D721Med (cell line): ENCODE measurements at regions not wholly inside any gene's neighbourhood (a gene's known extent, or its start where the extent isn't known, plus 50 kb on each side); places are given as distances from the start of the nearest gene placed in this dataset.

Source experiments
- DNase-seq: peaks from one replicate; pipeline ENCODE4 v3.0.0; 2011; ENCODE audit warnings: low spot score; ENCODE audit not compliant: insufficient read length
- FAIRE-seq: peaks from 2 replicates; lab custom pipeline; 2011; peaks lifted over from hg19 to GRCh38; lab: Jason Lieb, UNC
- TF ChIP-seq, protein P1 (sequence below): IDR thresholded peaks from 2 replicates; pipeline ENCODE4 v1.5.1; 2012; ENCODE audit warnings: mild to moderate bottlenecking, control low read depth; ENCODE audit not compliant: insufficient read depth; ENCODE audit errors: missing control alignments

DNA sequence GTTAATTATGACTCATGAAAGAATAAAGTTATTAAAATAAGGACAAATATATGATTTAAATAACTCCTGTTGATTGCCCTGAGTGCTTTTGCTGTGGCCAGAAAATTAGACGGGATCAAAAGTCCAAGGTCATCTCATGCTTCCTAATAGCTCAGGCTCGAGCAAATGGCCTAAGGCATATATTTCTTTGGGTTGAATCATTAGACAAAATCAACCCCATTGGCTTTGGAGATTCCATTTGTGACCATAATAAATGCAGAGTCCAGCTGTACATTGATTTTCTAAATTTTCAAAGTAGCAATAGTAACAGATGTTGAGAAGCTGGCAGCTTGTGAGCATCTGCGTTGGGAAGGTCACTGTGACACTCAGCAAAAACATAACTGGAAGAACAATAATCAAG lies 464.5 kb upstream of the TGFBR2 start:
- FAIRE-seq (no peak), DNase-seq (no peak)

DNA sequence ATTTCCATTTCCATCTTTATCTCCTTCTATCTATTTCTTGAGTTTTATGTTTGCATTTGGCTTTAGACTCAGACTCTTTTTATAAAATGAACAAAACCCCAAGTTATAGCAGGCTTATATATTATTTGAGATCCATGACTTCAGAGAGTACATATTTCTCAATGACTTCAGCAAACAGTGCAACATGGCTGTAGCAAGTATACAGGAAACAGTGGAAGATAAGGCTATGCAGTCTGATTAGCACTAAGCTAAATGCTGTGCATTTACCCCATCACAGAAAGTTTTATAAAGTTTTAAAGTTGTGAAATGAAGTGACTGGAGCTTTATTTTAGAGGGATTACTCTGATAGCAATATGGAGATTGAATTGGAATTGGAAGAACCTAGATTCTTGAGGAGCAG lies 463.5 kb upstream of the TGFBR2 start:
- no peak for FAIRE-seq
- DNase-seq, result no peak

More for the DNA sequence above, 464.5 kb upstream of the TGFBR2 start:
- TF ChIP-seq, protein P1, sequence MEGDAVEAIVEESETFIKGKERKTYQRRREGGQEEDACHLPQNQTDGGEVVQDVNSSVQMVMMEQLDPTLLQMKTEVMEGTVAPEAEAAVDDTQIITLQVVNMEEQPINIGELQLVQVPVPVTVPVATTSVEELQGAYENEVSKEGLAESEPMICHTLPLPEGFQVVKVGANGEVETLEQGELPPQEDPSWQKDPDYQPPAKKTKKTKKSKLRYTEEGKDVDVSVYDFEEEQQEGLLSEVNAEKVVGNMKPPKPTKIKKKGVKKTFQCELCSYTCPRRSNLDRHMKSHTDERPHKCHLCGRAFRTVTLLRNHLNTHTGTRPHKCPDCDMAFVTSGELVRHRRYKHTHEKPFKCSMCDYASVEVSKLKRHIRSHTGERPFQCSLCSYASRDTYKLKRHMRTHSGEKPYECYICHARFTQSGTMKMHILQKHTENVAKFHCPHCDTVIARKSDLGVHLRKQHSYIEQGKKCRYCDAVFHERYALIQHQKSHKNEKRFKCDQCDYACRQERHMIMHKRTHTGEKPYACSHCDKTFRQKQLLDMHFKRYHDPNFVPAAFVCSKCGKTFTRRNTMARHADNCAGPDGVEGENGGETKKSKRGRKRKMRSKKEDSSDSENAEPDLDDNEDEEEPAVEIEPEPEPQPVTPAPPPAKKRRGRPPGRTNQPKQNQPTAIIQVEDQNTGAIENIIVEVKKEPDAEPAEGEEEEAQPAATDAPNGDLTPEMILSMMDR, result no peak

GRCh38 chr3:30145281-30145680 lies 461.1 kb upstream of the TGFBR2 start:
- DNase-seq, result no peak
- TF ChIP-seq, protein P1, result no peak
- no peak for FAIRE-seq

More for the DNA sequence above, 463.5 kb upstream of the TGFBR2 start:
- TF ChIP-seq, protein P1, result no peak

DNA sequence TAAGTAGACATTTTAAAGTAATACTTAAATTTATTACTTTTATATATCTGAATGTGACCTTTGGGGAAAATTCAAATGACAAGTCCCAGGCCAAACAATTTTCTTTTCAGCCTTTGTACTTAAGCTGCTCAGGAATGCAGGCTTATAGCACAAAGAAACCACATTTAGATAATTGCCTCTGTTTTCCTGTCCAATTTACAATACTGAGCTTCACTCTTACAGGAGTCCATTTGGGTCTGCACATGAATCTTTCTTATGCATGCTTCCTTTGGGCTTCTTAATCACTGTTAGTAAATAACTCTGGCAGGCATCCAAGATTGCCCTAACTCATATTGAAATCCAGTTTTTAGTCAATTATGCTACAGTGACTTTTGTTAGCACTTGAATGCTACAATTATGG lies 459.4 kb upstream of the TGFBR2 start:
- FAIRE-seq, result no peak
- TF ChIP-seq, protein P1, result no peak
- DNase-seq, result no peak

- FAIRE-seq (no peak), DNase-seq (no peak)
- TF ChIP-seq, protein P1, result no peak
These were observed 451.5 kb upstream of the TGFBR2 start for GRCh38 chr3:30154853-30155252.

- FAIRE-seq, result no peak
- DNase-seq, result no peak
- TF ChIP-seq, protein P1, result no peak
These were observed 450.6 kb upstream of the TGFBR2 start for GRCh38 chr3:30155755-30156154.

GRCh38 chr3:30156586-30157498 lies 449.6 kb upstream of the TGFBR2 start:
- FAIRE-seq (no peak), DNase-seq (no peak)
- TF ChIP-seq, protein P1, result no peak
